Fibroblast of skin of right quadriceps (primary cell): ENCODE measurements at regions not wholly inside any gene's neighbourhood (a gene's known extent, or its start where the extent isn't known, plus 50 kb on each side); places are given as distances from the start of the nearest gene placed in this dataset.

ENCODE experiments used
- DNase-seq: peaks from one replicate; pipeline ENCODE4 v3.0.0-alpha.2; 2013

DNA sequence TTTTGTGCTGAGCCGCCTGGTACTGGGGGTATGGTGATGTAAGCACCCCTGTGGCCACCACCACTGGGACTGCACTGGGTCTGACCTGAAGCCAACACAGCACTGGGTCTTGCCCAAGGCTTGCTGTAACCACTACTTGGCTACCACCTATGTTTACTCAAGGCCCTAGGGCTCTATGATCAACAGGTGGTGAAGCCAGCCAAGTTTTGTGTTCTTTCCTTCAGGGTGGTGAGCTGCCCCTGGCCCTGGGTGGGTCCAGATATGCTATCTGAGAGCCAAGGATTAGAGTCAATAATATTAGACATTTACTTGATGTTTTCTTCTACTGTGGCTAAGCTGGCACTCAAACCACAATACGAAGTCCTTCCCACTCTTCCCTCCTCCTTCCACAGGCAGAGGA is 55.1 kb upstream of the PAGE4 start:
- no peak for DNase-seq

DNA sequence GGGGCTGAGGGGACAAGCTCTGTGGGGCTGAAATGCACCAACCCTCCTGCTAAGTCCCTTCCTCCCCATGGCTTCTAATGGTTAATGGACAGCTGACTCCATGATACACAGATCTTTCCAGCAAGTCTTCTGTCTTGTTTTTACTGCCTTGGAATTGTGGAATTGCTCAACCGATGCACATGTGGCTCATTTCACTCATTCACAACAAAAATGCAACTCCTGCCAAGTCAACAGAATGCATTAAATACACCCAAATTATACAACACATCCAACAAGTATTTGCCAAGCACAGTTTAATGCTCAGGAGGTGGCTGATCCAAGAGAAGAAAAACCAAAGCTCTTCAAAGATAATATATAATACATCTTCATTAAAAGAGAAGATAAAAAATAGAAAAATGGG is 61.9 kb upstream of the PAGE4 start:
- no peak for DNase-seq

DNA sequence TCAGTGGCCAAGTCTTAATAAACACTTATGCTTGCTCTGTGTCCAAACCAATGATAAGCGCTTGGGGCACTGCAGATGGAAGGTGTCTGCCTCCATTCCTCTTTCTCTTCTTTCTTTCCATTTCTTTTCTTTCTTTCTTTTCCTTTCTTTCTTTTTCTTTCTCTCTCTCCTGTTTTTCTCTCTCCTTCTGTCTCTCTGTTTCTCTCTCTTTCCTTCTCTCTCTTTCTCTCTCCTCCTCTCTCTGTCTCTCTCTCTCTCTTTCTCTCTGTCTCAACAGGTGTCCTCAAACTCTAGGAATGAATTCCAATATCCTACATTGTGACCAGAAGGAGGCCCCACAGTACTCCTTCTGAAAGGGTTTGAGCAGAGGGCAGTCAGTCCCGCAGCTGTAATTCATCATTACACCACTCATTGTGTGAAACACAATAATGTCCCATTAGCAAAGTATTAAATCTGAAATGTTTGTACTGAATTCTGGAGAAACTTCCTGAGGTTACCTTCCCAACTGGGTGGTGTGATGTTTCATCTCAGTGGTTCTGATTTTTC is 66.5 kb upstream of the PAGE1 start:
- no peak for DNase-seq

DNA sequence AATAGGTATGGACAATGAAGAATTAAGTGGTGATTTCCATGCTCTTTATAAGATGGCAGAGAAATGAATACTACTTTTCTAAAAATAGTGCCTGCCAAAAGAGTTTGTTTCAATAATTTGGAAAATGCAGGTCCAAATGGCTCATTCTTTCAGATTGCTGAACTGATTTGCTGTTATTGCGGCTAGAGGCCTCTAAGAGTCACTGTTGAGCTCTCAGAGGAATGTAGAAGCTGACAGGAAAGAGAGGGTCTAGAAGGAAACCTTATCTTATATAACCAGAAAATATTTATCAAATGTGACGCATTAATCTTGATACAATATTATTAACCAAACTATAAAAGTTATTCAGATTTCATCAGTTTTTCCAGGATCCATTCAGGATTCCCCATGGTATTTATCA is 65.7 kb upstream of the PAGE1 start:
- DNase-seq: peak; percentile 0

DNA sequence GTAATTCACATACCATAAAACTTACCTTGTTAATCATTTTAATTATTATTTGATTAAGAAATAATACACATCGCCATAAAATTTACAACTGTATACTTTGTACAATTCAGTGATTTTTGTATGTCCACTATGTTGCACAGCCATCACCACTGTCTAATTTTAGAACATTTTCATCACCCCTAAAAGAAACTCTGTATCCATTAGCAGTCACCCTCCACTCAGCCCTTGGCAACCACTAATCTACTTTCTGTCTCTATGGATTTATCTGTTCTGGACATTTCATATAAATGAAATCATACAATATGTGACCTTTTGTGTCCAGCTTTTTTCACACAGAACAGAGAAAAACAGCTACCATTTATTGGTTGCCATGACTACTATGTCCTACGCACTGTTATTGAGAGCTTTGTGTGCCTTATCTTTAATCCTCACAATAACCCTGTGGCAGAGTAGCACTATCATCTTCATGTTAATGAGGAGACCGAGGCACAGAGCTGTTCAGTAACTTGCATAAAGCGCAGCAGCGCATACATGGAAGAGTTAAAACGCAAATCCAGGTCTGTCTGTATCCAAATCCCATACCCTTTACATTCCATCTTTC is 64.6 kb upstream of the PAGE1 start:
- no peak for DNase-seq

DNA sequence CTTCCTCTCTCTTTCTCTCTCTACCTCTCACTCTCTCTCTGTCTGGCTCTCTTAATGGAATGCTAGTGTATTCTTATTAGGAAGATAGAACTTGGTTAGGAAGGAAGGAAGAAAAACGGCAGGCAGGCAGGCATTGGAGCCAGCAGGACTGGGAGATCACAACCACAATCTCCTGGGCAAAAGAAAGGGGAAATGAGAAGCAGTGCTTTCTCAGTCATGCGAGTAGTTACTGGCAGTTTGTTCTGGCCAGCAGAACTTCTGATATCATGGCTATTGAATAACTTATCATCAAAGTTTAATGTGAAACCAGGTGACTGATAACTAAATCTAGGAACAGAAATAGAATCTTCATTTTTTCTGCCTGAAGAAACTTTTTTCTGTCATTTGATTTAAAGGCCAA is 60.9 kb upstream of the PAGE1 start:
- no peak for DNase-seq

DNA sequence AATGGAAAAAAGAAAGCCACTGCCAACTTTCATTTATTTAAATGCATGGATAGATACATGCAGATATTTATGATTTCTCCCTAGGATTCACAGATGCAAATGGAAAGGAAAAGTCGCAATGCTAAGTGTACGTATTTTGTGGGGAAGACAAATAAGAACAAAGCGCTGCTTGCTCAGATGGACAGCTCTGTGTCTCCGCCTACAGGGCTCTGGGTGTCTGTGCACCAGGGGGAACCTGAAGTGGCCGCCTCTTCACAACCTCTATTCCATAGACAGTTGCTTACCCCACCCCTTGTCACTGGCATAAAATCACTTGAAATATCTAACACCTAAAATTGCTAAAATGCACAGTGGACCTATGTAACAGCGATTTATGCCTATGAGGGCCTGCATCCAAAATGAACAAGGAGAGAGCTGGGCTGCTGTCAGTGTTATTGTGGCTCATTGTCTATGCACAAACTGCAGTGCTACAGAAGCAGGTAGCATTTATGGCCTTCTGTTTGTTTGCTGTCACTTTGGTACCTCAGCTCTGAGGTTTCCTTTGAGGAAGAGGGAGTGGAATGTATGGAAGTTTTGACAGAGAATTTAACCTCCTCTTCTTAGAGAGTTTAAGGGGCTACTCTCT is 58.6 kb upstream of the PAGE1 start:
- peak; percentile 5 for DNase-seq

DNA sequence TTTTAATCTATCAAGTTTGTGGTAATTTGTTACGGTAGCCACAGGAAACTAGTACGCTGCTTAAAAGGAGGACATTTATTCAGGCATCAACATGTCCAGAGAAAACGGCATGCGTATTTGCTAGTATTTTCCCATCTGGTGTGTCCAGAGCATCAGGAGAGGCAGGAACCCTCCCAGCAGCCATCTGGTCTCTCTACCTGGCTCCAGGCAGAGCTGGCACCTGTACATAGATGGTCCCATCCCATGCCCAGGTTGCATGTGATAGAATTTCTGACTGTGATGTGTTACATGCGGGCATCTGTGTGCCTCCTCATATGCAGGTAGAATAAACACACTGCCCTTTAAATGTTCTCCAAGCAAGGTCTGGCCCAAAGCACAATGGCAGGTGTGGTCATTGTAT is 57.9 kb upstream of the PAGE1 start:
- no peak for DNase-seq

DNA sequence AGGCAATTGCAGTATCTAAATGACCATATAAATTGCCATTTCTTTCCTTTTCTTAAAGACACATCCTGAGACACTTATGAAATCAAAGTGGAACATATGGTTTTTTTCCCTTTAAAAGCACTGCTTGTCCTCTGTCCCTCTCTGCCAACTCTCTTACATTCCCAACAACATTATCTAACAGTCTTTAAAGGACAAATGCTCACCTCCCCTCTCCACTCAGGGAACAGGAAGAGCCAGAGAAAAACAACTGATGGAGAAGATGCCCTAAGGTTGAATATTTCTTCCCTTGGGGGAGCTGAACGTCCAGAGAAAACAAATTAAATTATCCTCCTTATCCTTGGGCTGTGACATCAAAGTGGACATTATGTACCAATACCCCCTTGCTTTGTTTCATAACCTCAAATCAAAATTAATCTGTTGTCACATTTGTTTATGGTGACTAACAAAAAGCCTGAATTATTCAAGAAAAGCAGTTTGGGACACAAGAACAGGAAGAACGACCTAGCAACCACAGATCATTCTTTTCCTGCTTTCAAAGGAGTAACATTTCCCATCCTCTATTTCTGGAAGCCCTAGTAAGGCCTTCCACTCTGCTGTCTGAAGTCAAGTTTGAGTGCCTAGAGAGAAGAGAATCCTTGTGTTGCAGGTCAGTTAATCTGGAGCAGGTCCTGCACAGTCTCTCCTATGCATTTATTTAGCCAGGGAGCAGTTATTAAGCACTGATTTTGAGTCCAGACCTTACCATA is 52.6 kb upstream of the PAGE1 start:
- DNase-seq: no peak

DNA sequence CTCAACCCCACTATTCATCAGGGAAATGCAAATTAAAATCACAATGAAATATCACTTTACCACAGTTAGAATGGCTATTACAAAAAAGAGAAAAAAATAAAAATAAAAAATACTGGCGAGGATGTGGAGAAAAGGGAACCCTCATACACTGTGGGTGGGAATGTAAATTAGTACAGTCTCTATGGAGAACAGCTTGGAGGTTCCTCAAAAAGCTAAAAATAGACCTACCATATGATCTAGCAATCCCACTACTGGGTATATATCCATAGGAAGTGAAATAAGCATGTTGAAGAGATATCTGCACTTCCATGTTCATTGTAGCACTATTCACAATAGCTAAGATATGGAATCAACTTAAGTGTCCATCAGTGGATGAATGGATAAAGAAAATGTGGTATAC is 50.5 kb upstream of the PAGE1 start:
- no peak for DNase-seq
